CD4-positive, alpha-beta T cell treated with Interleukin-6 for 4 hours (primary cell): ENCODE measurements at regions not wholly inside any gene's neighbourhood (a gene's known extent, or its start where the extent isn't known, plus 50 kb on each side); places are given as distances from the start of the nearest gene placed in this dataset.

ENCODE experiments used
- DNase-seq: peaks from one replicate; pipeline ENCODE4 v3.0.0-alpha.2; 2020; ENCODE audit warnings: mixed read lengths

DNA sequence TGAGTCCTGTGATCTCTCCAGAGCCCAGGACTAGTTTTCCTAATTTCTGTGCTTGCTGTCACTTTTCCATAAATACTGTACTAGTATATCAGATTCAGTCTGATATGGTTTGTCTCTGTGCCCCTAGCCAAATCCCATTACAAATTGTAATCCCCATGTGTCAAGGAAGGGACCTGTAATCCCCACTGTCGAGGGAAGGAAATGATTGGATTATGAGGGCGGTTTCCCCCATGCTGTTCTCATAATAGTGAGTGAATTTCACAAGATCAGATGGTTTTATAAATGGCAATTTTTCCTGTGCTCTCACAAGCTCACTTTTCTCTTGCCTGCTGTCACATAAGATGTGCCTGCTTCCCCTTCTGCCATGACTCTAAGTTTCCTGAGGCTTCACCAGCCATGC, 54.8 kb upstream of the IFRD1 start:
- no peak for DNase-seq

DNA sequence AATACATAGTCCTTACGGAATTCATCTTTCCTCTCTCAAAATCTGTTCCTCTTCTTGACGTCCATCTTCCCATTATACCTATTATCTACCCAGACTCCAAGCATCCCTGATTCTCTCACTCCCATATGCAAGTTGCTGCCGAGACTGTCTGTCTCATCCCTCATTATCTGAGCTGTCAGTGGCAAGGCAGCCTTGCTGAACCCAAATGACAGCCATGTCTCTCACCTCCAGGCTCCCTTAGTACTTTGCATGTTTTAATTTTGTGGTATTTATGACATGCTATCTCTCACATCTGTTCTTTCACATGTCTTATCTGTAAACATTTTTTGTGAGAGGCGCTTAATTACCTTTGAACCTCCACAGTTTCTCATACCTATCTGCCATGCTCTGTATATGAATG, 54.4 kb upstream of the IFRD1 start:
- DNase-seq: no peak

DNA sequence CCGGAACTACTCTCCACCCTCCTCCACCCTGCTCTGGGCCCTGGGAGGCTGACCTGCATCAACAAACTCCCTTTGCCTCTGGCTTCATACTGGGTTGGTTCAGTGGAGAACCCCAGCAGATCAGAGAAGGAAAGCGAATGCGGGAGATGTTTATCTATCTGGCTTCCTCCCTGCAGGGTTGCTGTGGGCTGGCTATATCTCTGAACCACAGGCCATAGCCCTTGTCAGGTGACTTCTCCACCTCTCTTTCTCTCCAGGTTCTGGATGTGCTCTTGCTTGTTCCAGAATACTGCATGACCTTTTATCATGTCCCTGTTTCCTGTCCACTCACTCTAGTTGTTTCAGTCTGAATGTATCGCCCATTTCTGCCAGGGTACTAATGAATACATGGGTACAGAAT, 51.7 kb upstream of the IFRD1 start:
- peak; percentile 15 for DNase-seq

DNA sequence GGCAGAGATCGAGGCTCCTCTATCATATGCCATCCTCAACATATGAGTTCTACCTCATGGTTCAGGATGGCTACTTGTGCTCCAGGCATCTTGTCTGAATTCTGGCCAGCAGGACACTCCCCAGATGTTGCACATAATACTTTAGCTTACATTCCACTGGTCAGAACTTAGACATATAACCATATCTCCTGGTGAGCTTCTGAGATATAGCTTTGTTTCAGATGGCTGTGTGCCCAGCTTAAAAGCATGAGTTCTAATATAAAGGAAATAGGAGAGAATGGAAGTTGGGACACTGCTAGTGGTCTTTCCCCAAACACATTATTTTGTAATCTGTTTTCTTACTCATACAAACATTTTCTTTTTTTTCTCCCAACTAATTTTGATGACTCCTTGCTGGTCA, 50.8 kb upstream of the IFRD1 start:
- DNase-seq: no peak

DNA sequence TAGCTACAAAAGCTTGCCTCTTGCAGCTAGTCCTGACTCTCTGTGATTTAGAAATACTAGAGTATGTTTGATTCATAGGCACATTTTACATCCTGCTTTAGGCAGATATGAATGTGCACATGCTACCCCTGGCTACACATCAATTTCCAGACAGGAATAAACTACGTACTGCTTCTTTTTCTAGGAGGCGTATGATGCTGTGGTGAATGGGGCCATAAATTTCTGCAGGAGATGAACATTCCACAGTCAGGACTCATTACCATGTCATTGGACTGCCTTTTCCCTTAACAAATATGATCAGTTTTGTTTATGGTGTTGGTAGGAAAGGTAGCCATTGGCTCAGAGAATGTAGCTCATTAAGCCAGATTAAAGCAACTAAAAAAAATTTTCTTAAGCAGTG, 50.1 kb upstream of the IFRD1 start:
- DNase-seq: no peak
